ENCODE measurements at regions not wholly inside any gene's neighbourhood (a gene's known extent, or its start where the extent isn't known, plus 50 kb on each side); places are given as distances from the start of the nearest gene placed in this dataset.

- Mint-ChIP-seq H3K4me1 (ENCODE audit: unreplicated experiment) (peaks cover 22% of the 10 kb centered on the region), H3K4me3 (ENCODE audit: unreplicated experiment) (no peak overlapping the region), H3K36me3 (ENCODE audit: unreplicated experiment) (no peaks in the 10 kb centered on the region), H3K27ac (ENCODE audit: unreplicated experiment) (no peak overlapping the region), H3K9me3 (ENCODE audit: unreplicated experiment) (peaks cover under 1% of the 10 kb centered on the region), H3K27me3 (ENCODE audit: unreplicated experiment) (no peaks in the 10 kb centered on the region)
- no peak for TF ChIP-seq CTCF (IDR thresholded peaks at IDR 0.05)
- no peak for DNase-seq (ENCODE audit: extremely low spot score, unreplicated experiment)
Observed at GRCh38 chr4:188989371-188989770, 850.1 kb downstream of the TRIML1 start.

DNA sequence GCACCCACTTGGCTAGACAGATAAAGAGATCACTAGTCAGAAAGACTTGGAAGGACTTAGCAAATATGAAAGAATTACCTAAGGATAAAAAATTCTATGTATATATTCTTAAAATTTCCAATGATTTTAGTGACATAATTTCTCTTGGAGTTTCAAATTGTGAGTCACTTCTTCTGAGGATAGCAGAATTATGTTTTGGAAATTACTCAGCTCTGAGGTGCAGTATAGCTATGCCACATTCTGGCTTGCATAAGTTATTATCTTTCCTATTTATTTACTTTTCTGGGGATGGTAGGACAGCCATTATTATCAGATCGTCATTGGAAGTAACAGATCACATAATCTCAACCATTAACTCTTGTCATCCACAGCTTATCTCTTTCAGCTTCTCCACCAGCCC lies 853.5 kb downstream of the TRIML1 start:
- DNase-seq (ENCODE audit: extremely low spot score, unreplicated experiment): no peak
- Mint-ChIP-seq H3K27me3 (ENCODE audit: unreplicated experiment) (no peaks in the 10 kb centered on the region), H3K36me3 (ENCODE audit: unreplicated experiment) (no peaks in the 10 kb centered on the region), H3K27ac (ENCODE audit: unreplicated experiment) (no peak overlapping the region), H3K4me1 (ENCODE audit: unreplicated experiment) (peaks cover 11% of the 10 kb centered on the region), H3K9me3 (ENCODE audit: unreplicated experiment) (peaks cover 3% of the 10 kb centered on the region), H3K4me3 (ENCODE audit: unreplicated experiment) (no peak overlapping the region)
- TF ChIP-seq CTCF (IDR thresholded peaks at IDR 0.05): no peak

DNA sequence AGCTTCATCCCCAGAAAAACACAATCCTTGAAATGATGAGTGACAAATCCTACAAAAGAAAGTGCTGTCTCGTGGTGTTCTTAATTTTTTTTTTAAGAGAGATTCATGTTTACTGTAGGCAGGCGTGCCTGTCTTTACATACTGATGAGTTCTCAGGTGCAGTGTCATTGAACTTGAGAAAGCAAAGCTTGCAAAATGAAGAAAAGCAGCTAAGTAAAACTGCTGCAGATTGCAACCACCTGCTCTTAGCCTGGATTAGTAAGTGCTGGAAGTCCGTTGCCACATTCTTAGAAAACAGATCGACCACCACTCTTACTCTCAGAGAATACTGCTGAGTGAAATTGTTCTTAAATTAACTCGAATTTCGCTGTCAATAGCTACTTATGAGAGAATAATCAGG lies 854.6 kb downstream of the TRIML1 start:
- no peak for TF ChIP-seq CTCF (IDR thresholded peaks at IDR 0.05)
- no peaks in the 10 kb centered on the region for H3K36me3 Mint-ChIP-seq (ENCODE audit: unreplicated experiment)
- H3K4me3 Mint-ChIP-seq (ENCODE audit: unreplicated experiment): no peak overlapping the region
- no peaks in the 10 kb centered on the region for H3K27me3 Mint-ChIP-seq (ENCODE audit: unreplicated experiment)
- peaks cover 3% of the 10 kb centered on the region for H3K9me3 Mint-ChIP-seq (ENCODE audit: unreplicated experiment)
- no peak for DNase-seq (ENCODE audit: extremely low spot score, unreplicated experiment)
- peaks cover 9% of the 10 kb centered on the region for H3K4me1 Mint-ChIP-seq (ENCODE audit: unreplicated experiment)
- H3K27ac Mint-ChIP-seq (ENCODE audit: unreplicated experiment): no peak overlapping the region

GRCh38 chr4:189001283-189001970 lies 862.2 kb downstream of the TRIML1 start:
- no peak for DNase-seq (ENCODE audit: extremely low spot score, unreplicated experiment)

More at GRCh38 chr4:189001283-189001970, 862.2 kb downstream of the TRIML1 start:
- Mint-ChIP-seq H3K36me3 (ENCODE audit: unreplicated experiment) (no peaks in the 10 kb centered on the region), H3K27ac (ENCODE audit: unreplicated experiment) (no peak overlapping the region), H3K4me1 (ENCODE audit: unreplicated experiment) (no peaks in the 10 kb centered on the region), H3K9me3 (ENCODE audit: unreplicated experiment) (no peaks in the 10 kb centered on the region), H3K27me3 (ENCODE audit: unreplicated experiment) (no peaks in the 10 kb centered on the region), H3K4me3 (ENCODE audit: unreplicated experiment) (no peak overlapping the region)
- no peak for TF ChIP-seq CTCF (IDR thresholded peaks at IDR 0.05)

All from osteocyte (in vitro differentiated cells).